SK-N-MC (cell line): ENCODE measurements at regions not wholly inside any gene's neighbourhood (a gene's known extent, or its start where the extent isn't known, plus 50 kb on each side); places are given as distances from the start of the nearest gene placed in this dataset.

Experiments used
- DNase-seq: peaks from one replicate; pipeline ENCODE4 v3.0.0-alpha.2; 2011; ENCODE audit warnings: low read depth, low spot score
- H3K27ac ChIP-seq: fragments of 200-600 bp; sonication (generic); 2 replicates; pipeline ENCODE4 v1.5.1; 2016; ENCODE audit warnings: mixed run types
- H3K36me3 ChIP-seq: fragments of 200-600 bp; sonication (generic); 2 replicates; pipeline ENCODE4 v1.6.1; 2017; ENCODE audit warnings: antibody characterized with exemption, low read length, mixed read lengths; ENCODE audit not compliant: insufficient read depth
- H3K4me3 ChIP-seq: fragments of 200-600 bp; sonication (generic); 2 replicates; pipeline ENCODE4 v1.5.1; 2016
- H3K9ac ChIP-seq: fragments of 200-600 bp; sonication (generic); 2 replicates; pipeline ENCODE4 v1.8.0; 2017; ENCODE audit warnings: mixed run types, mixed read lengths; ENCODE audit not compliant: insufficient read length
- H3K9me3 ChIP-seq: fragments of 200-600 bp; sonication (generic); 2 replicates; pipeline ENCODE4 v1.6.1; 2017; ENCODE audit warnings: low read depth, mild to moderate bottlenecking, antibody characterized with exemption, low read length, moderate library complexity, mixed read lengths
- EZH2 ChIP-seq: fragments of 200-600 bp; sonication (generic); IDR thresholded peaks from one replicate; pipeline ENCODE4 v1.6.1; 2017; ENCODE audit warnings: antibody characterized with exemption
- FOXP2 ChIP-seq: optimal IDR thresholded peaks from 2 replicates; pipeline ENCODE3; 2011; ENCODE audit warnings: mild to moderate bottlenecking, moderate library complexity; ENCODE audit not compliant: insufficient read depth; ENCODE audit errors: extremely low read length, control extremely low read depth
- POLR2AphosphoS5 ChIP-seq: IDR thresholded peaks from 2 replicates; pipeline ENCODE4 v1.6.1; 2012; ENCODE audit warnings: mild to moderate bottlenecking, low read depth, low read length, borderline replicate concordance

DNA sequence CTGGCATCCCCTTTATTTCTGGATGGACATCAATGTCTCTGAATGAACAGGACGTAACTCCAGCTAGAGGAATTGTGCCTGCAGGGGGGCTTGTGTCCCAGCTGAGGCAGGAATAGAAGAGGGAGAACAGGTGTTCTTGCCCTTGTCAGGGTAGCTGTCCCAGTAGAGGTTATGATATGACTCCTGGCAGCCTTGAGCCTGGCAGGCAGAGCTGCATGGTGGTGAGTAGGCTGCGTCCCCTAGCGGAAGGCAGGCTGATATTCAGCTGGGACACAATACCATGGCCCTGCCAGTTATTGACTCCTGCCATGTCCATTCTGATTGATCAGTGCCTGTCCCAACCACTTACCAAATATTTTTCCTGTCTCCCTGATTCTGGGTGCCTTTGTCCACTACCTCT, 197.2 kb downstream of the RAP2A start:
- no peaks in the 10 kb centered on the region for H3K36me3 ChIP-seq
- no peak overlapping the region for H3K9ac ChIP-seq
- H3K9me3 ChIP-seq, result no peaks in the 10 kb centered on the region
- no peak for DNase-seq
- TF ChIP-seq FOXP2, result no peak
- no peak for TF ChIP-seq EZH2
- TF ChIP-seq POLR2AphosphoS5, result no peak
- no peak overlapping the region for H3K4me3 ChIP-seq
- no peak overlapping the region for H3K27ac ChIP-seq

GRCh38 chr13:97639236-97639635, 205.3 kb downstream of the RAP2A start:
- Histone ChIP-seq H3K9ac (no peak overlapping the region), H3K36me3 (no peaks in the 10 kb centered on the region), H3K4me3 (no peak overlapping the region), H3K27ac (no peak overlapping the region), H3K9me3 (no peaks in the 10 kb centered on the region)
- DNase-seq, result no peak
- TF ChIP-seq FOXP2, result no peak
- no peak for TF ChIP-seq EZH2

DNA sequence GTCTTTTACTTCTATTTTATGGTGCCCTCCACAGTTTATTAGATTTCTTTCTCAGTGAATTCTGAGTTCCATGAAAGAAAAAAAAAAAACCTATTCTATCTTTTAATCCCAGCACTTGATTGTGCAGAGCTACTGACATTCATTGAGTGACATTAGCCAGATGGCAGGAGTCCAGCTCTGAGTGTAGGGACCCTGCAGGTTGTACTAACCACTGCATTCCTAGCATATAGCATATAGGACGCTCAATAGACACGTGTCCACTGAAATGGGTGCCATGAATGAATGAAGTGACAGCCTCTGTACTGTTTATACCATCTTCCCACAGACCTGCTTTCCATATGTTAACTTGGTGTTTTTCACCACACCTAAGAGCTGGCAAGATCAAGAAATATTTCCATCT, 206.3 kb downstream of the RAP2A start:
- Histone ChIP-seq H3K27ac (no peak overlapping the region), H3K4me3 (no peak overlapping the region), H3K9ac (no peak overlapping the region), H3K36me3 (no peaks in the 10 kb centered on the region), H3K9me3 (no peaks in the 10 kb centered on the region)
- no peak for DNase-seq
- no peak for TF ChIP-seq EZH2

GRCh38 chr13:97648171-97648880, 214.4 kb downstream of the RAP2A start:
- Histone ChIP-seq H3K9ac (no peak overlapping the region), H3K9me3 (no peaks in the 10 kb centered on the region), H3K4me3 (no peak overlapping the region), H3K36me3 (no peaks in the 10 kb centered on the region), H3K27ac (no peak overlapping the region)
- no peak for DNase-seq
- TF ChIP-seq POLR2AphosphoS5, result no peak
- no peak for TF ChIP-seq EZH2
- TF ChIP-seq FOXP2, result no peak

DNA sequence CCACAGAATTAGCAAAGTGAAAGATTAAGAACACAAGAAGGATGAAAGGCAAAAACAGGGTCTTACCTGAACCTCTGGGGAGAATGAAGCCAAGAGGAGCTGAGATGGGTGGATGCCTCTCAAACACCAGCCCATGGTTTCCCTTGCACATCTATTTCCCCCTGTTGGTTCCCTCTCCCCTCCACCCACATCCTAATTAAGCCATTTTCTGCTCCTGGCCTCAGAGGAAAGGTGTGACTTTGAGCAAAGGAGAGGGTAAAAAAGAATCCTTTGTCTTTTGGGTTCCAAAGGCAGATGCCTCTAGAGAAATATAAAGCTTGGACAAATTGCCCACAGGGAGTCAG, 214.9 kb downstream of the RAP2A start:
- no peak for DNase-seq
- no peaks in the 10 kb centered on the region for H3K36me3 ChIP-seq
- H3K4me3 ChIP-seq, result no peak overlapping the region
- no peak overlapping the region for H3K9ac ChIP-seq
- H3K9me3 ChIP-seq, result no peaks in the 10 kb centered on the region
- TF ChIP-seq EZH2 (no peak), POLR2AphosphoS5 (no peak), FOXP2 (no peak)
- no peak overlapping the region for H3K27ac ChIP-seq

DNA sequence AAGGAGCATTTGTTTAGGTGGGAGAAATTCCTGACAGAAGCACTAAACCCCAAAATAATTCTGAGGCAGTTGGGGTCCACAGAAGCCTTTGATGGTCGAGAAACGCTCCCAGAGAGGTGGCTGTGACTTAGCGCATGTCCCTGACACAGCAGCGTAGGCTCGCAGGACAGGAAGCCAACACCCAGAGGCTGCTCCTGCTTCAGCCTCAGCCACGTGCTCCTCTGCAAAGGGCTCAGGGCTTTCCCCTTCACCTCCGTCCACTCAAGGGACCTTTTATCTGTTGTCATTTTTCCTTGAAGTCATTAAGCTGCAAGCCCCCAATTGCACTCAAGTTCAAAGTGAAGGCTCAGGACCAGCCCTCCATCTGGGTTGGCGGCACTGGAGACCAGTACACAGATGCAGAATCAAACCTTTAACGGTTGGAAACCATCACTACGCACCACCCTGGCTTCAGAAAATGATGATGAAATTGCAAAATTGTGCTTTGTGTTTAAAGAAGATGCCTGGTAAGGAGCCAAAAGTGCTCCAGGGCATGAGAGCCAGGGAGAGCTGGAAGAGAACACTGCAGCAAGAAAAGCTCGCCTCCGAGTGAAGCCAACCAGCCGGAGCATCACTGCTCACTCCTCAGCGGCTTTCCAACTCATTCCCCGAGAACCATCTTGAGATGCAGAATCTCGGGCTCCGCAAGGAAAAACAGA, 219.6 kb downstream of the RAP2A start:
- Histone ChIP-seq H3K9ac (no peak overlapping the region), H3K27ac (no peak overlapping the region), H3K4me3 (no peak overlapping the region), H3K36me3 (no peaks in the 10 kb centered on the region), H3K9me3 (no peaks in the 10 kb centered on the region)
- no peak for TF ChIP-seq POLR2AphosphoS5
- peak; percentile 60 for DNase-seq

GRCh38 chr13:97654236-97654635, 220.3 kb downstream of the RAP2A start:
- H3K36me3 ChIP-seq, result no peaks in the 10 kb centered on the region
- no peak overlapping the region for H3K9ac ChIP-seq
- DNase-seq, result no peak
- no peak overlapping the region for H3K27ac ChIP-seq
- no peaks in the 10 kb centered on the region for H3K9me3 ChIP-seq
- TF ChIP-seq EZH2 (no peak), POLR2AphosphoS5 (no peak)
- no peak overlapping the region for H3K4me3 ChIP-seq

DNA sequence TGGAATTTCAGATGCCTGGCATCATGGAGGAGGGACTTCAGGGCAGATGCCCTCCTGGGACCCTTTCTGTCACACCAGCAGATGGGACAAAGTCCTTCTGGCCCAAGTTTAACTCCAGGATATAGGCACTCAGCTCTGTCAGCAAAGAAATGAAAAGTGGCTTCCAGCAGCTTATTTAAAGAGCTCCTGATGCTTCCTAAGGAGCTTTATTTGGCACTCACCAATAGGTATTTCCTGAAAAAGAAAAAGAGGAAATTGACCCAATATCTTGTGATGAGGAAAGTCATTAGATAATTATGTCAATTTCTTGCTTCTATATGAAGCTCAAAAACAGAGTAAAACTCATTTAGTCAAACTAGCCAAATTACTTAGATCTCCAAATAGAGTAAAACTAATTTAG, 224.6 kb downstream of the RAP2A start:
- DNase-seq, result no peak
- no peak overlapping the region for H3K27ac ChIP-seq
- no peak overlapping the region for H3K4me3 ChIP-seq
- TF ChIP-seq FOXP2, result no peak
- no peak for TF ChIP-seq EZH2
- no peak for TF ChIP-seq POLR2AphosphoS5
- no peaks in the 10 kb centered on the region for H3K36me3 ChIP-seq
- H3K9ac ChIP-seq, result no peak overlapping the region
- H3K9me3 ChIP-seq, result no peaks in the 10 kb centered on the region

DNA sequence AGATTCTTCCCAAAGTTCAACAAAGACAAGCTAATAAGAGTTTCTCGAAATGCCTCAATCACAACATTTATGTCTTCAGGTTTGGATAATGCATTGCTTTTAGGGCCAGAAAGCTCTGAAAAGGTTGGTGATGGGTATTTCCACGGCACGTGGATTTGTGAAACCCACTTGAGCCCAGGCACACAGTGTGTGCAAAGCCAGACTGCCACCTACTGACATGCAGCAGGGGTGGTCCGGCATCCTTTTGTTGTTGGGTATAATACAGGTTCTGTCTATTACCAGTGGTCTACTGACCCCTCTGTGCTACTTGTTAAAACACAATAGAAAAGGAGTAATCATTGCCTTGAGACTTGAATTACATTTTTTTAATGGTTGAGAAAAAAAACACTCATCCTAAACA, 225.6 kb downstream of the RAP2A start:
- no peaks in the 10 kb centered on the region for H3K9me3 ChIP-seq
- no peaks in the 10 kb centered on the region for H3K36me3 ChIP-seq
- no peak overlapping the region for H3K4me3 ChIP-seq
- TF ChIP-seq EZH2 (no peak), FOXP2 (no peak), POLR2AphosphoS5 (no peak)
- no peak overlapping the region for H3K27ac ChIP-seq
- H3K9ac ChIP-seq, result no peak overlapping the region
- DNase-seq, result no peak
